ENCODE measurements at regions not wholly inside any gene's neighbourhood (a gene's known extent, or its start where the extent isn't known, plus 50 kb on each side); places are given as distances from the start of the nearest gene placed in this dataset.

- TF ChIP-seq IRF5 (IDR thresholded peaks at IDR 0.05; ENCODE audit: borderline replicate concordance) (no peak), ZNF207 (IDR thresholded peaks at IDR 0.05; ENCODE audit: borderline replicate concordance) (no peak), MEF2B (IDR thresholded peaks at IDR 0.05; ENCODE audit: partially characterized antibody, poor library complexity, severe bottlenecking) (no peak), ASH2L (IDR thresholded peaks at IDR 0.05; ENCODE audit: borderline replicate concordance, low read depth) (no peak), NR2F1 (conservative IDR thresholded peaks at IDR 0.05) (no peak), HDAC6 (IDR thresholded peaks at IDR 0.05; ENCODE audit: unreplicated experiment) (no peak), KLF5 (IDR thresholded peaks at IDR 0.05; ENCODE audit: partially characterized antibody) (no peak), GABPA (IDR thresholded peaks at IDR 0.05; ENCODE audit: low read depth) (no peak), YY1 (IDR thresholded peaks at IDR 0.05; ENCODE audit: low read depth, low read length) (no peak), RFX5 (IDR thresholded peaks at IDR 0.05; ENCODE audit: low read depth, low read length) (no peak), BCL3 (IDR thresholded peaks at IDR 0.05; ENCODE audit: borderline replicate concordance, insufficient read depth, low read depth, low read length, poor library complexity, severe bottlenecking) (no peak), ZNF592 (IDR thresholded peaks at IDR 0.05) (no peak), ETV6 (conservative IDR thresholded peaks at IDR 0.05 in 1 of 2, IDR thresholded peaks at IDR 0.05 in 1 of 2; ENCODE audit: borderline replicate concordance in 1 of 2, low read depth in 1 of 2) (no peak)
- TF ChIP-seq, protein P1, sequence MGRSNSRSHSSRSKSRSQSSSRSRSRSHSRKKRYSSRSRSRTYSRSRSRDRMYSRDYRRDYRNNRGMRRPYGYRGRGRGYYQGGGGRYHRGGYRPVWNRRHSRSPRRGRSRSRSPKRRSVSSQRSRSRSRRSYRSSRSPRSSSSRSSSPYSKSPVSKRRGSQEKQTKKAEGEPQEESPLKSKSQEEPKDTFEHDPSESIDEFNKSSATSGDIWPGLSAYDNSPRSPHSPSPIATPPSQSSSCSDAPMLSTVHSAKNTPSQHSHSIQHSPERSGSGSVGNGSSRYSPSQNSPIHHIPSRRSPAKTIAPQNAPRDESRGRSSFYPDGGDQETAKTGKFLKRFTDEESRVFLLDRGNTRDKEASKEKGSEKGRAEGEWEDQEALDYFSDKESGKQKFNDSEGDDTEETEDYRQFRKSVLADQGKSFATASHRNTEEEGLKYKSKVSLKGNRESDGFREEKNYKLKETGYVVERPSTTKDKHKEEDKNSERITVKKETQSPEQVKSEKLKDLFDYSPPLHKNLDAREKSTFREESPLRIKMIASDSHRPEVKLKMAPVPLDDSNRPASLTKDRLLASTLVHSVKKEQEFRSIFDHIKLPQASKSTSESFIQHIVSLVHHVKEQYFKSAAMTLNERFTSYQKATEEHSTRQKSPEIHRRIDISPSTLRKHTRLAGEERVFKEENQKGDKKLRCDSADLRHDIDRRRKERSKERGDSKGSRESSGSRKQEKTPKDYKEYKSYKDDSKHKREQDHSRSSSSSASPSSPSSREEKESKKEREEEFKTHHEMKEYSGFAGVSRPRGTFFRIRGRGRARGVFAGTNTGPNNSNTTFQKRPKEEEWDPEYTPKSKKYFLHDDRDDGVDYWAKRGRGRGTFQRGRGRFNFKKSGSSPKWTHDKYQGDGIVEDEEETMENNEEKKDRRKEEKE (IDR thresholded peaks at IDR 0.05): no peak
- Histone ChIP-seq H3K4me3 (no peak overlapping the region), H2AFZ (ENCODE audit: control insufficient read depth, low read depth, low read length) (no peak overlapping the region), H3K27me3 (replicated peaks in 1 of 2; ENCODE audit: control insufficient read depth in 2 of 2, insufficient read depth in 2 of 2, low read length in 1 of 2) (no peaks in the 10 kb centered on the region), H3K36me3 (ENCODE audit: control insufficient read depth in 2 of 2, insufficient read depth in 2 of 2, low read length in 1 of 2) (no peaks in the 10 kb centered on the region), H3K4me2 (ENCODE audit: control insufficient read depth, insufficient read depth) (no peak overlapping the region), H3K4me1 (ENCODE audit: control insufficient read depth, insufficient read depth, low read length) (no peaks in the 10 kb centered on the region), H3K9ac (ENCODE audit: control insufficient read depth, insufficient read depth, low read length) (no peak overlapping the region), H4K20me1 (ENCODE audit: control insufficient read depth, insufficient read depth) (no peaks in the 10 kb centered on the region), H3K27ac (ENCODE audit: control insufficient read depth, insufficient read depth) (no peak overlapping the region), H3K79me2 (ENCODE audit: control insufficient read depth, insufficient read depth, low read length) (no peaks in the 10 kb centered on the region), H3K9me3 (replicated peaks; ENCODE audit: control insufficient read depth, insufficient read depth, low read length) (no peaks in the 10 kb centered on the region)
- BruUV-seq (replicated peaks): no TSS peak
- FAIRE-seq (no peak), DNase-seq (ENCODE audit: low read depth, low spot score) (no peak), ATAC-seq (no peak)
- intact Hi-C loops (cut with micrococcal nuclease; ENCODE audit: unreplicated experiment) (no loop called here), in situ Hi-C loops (cut with MboI) (no loop called here)
- SMC1A ChIA-PET (ENCODE audit: uncharacterized antibody, unreplicated experiment): no interaction called here
- RAD21 ChIA-PET (ENCODE audit: unreplicated experiment): no interaction called here
- POLR2A ChIA-PET: no interaction called here
- 9% methylated on average over 1 of the region's 1 CpG for WGBS (ENCODE audit: insufficient coverage, insufficient replicate concordance, low lambda C conversion rate, missing lambda C conversion rate)
- CTCF ChIA-PET: no interaction called here
These were observed 1197.4 kb downstream of the SUCLG1 start for GRCh38 chr2:83261591-83262136.
